CD14-positive monocyte (primary cell): ENCODE measurements at regions not wholly inside any gene's neighbourhood (a gene's known extent, or its start where the extent isn't known, plus 50 kb on each side); places are given as distances from the start of the nearest gene placed in this dataset.

ENCODE experiments used
- DNase-seq, 3 donors: peaks; one replicate each; pipeline ENCODE4 v3.0.0-alpha.2; 2011 to 2022
- H2AFZ ChIP-seq: 2 replicates; pipeline ENCODE4 v1.6.0; 2012; ENCODE audit warnings: mild to moderate bottlenecking, low read depth, low read length, inconsistent platforms; ENCODE audit not compliant: insufficient read depth, poor library complexity, severe bottlenecking
- H3K27ac ChIP-seq, 2 donors: 1 replicate in 1 of 2; 2 replicates in 1 of 2; pipeline ENCODE4 v1.5.1; 2012 to 2013; ENCODE audit warnings: low read length in 2 of 2, control low read depth in 1 of 2, inconsistent platforms in 1 of 2, low read depth in 1 of 2, mild to moderate bottlenecking in 1 of 2
- H3K27me3 ChIP-seq, 2 donors: one replicate each; pipeline versions ENCODE4 v1.6.0 to v1.6.1; 2011 to 2013; ENCODE audit warnings: low read length in 2 of 2; ENCODE audit not compliant: control insufficient read depth in 2 of 2, insufficient read depth in 2 of 2
- H3K36me3 ChIP-seq, 2 donors: replicated peaks in 1 of 2; 1 replicate in 1 of 2; 2 replicates in 1 of 2; pipeline versions ENCODE4 v1.5.1 to v1.6.1; 2012 to 2013; ENCODE audit warnings: low read length in 2 of 2, control low read depth in 1 of 2, inconsistent platforms in 1 of 2, mild to moderate bottlenecking in 1 of 2; ENCODE audit not compliant: insufficient read depth in 2 of 2, control insufficient read depth in 1 of 2
- H3K4me1 ChIP-seq, 2 donors: 1 replicate in 1 of 2; 2 replicates in 1 of 2; pipeline versions ENCODE4 v1.5.1 to v1.6.1; 2012 to 2013; ENCODE audit warnings: low read length in 2 of 2, control low read depth in 1 of 2, inconsistent platforms in 1 of 2, mild to moderate bottlenecking in 1 of 2, moderate library complexity in 1 of 2; ENCODE audit not compliant: insufficient read depth in 2 of 2, control insufficient read depth in 1 of 2
- H3K4me2 ChIP-seq: replicated peaks from 2 replicates; pipeline ENCODE3; 2012; ENCODE audit warnings: low read length, moderate library complexity, mild to moderate bottlenecking; ENCODE audit not compliant: poor library complexity, severe bottlenecking; ENCODE audit errors: extremely low read depth
- H3K4me3 ChIP-seq, 3 experiments: fragments of 200-600 bp in 1 of 3; sonication (generic) in 1 of 3; replicated peaks in 1 of 3; 1 replicate in 2 of 3; 2 replicates in 1 of 3; pipeline ENCODE4 v1.5.1; 2011 to 2013; ENCODE audit warnings: low read length in 3 of 3, mild to moderate bottlenecking in 3 of 3, control low read depth in 2 of 3, low read depth in 2 of 3, inconsistent platforms in 1 of 3, moderate library complexity in 1 of 3
- H3K79me2 ChIP-seq: 2 replicates; pipeline ENCODE4 v1.6.0; 2012; ENCODE audit warnings: mild to moderate bottlenecking, control low read depth, inconsistent platforms, low read length, moderate library complexity; ENCODE audit not compliant: insufficient read depth
- H3K9ac ChIP-seq: 2 replicates; pipeline ENCODE4 v1.6.0; 2017; ENCODE audit warnings: low read length, mild to moderate bottlenecking; ENCODE audit not compliant: insufficient read depth, poor library complexity, severe bottlenecking
- H3K9me3 ChIP-seq, 2 donors: replicated peaks in 1 of 2; 1 replicate in 1 of 2; 2 replicates in 1 of 2; pipeline versions ENCODE4 v1.5.1 to v1.6.1; 2012 to 2013; ENCODE audit warnings: low read length in 2 of 2, control low read depth in 1 of 2; ENCODE audit not compliant: control insufficient read depth in 1 of 2, insufficient read depth in 1 of 2
- H4K20me1 ChIP-seq: 2 replicates; pipeline ENCODE4 v1.6.0; 2012; ENCODE audit warnings: mild to moderate bottlenecking, low read length, control low read depth, moderate library complexity; ENCODE audit not compliant: insufficient read depth
- H3K27ac Mint-ChIP-seq, 7 donors: one replicate each; pipeline ENCODE4 v1.8.0; 2020; ENCODE audit warnings: mild to moderate bottlenecking in 7 of 7, mixed read lengths in 7 of 7, moderate library complexity in 6 of 7, inconsistent platforms in 2 of 7
- H3K27me3 Mint-ChIP-seq, 3 donors: one replicate each; pipeline ENCODE4 v1.8.0; 2021 to 2022; ENCODE audit warnings: low read depth in 3 of 3, mild to moderate bottlenecking in 3 of 3, mixed read lengths in 3 of 3, moderate library complexity in 3 of 3, inconsistent platforms in 1 of 3
- H3K36me3 Mint-ChIP-seq, 2 donors: one replicate each; pipeline ENCODE4 v1.8.0; 2020; ENCODE audit warnings: mixed read lengths in 2 of 2, inconsistent platforms in 1 of 2, mild to moderate bottlenecking in 1 of 2
- H3K4me1 Mint-ChIP-seq: one replicate; pipeline ENCODE4 v1.8.0; 2020; ENCODE audit warnings: mild to moderate bottlenecking, mixed read lengths
- H3K4me3 Mint-ChIP-seq, 2 donors: one replicate each; pipeline ENCODE4 v1.8.0; 2020; ENCODE audit warnings: mild to moderate bottlenecking in 2 of 2, mixed read lengths in 2 of 2, moderate library complexity in 1 of 2
- H3K9me3 Mint-ChIP-seq, 7 donors: one replicate each; pipeline ENCODE4 v1.8.0; 2020 to 2022; ENCODE audit warnings: mixed read lengths in 7 of 7, mild to moderate bottlenecking in 6 of 7, moderate library complexity in 6 of 7, inconsistent platforms in 2 of 7
- CTCF ChIP-seq: fragments of 200-600 bp; IDR thresholded peaks from one replicate; pipeline ENCODE4 v1.8.0; 2022; ENCODE audit warnings: antibody characterized with exemption, mild to moderate bottlenecking
- WGBS: methylation state at CpG from one replicate; pipeline ENCODE4 v1.1.5; 2013; ENCODE audit warnings: missing lambda C conversion rate; ENCODE audit not compliant: insufficient coverage; 5-methylcytosine and 5-hydroxymethylcytosine counted together
- intact Hi-C, 2 donors: fragments of 100-400 bp; cut with micrococcal nuclease; formaldehyde crosslinking; loops; one replicate each; pipeline versions ENCODE4 v1.15.0 to v1.15.1; 2023

GRCh38 chr13:100815476-100816046, 141.0 kb upstream of the TMTC4 start:
- no peak overlapping the region for H3K27ac ChIP-seq
- H3K9me3 ChIP-seq = peaks cover 0 to 5% of the 10 kb centered on the region in 2 donors
- Mint-ChIP-seq H3K4me3 (no peak overlapping the region), H3K27ac (no peak overlapping the region), H3K9me3 (peaks cover 2 to 10% (median 6%) of the 10 kb centered on the region in 7 donors), H3K27me3 (peaks cover 0 to 3% (median 0%) of the 10 kb centered on the region in 3 donors), H3K4me1 (no peaks in the 10 kb centered on the region), H3K36me3 (no peaks in the 10 kb centered on the region)
- no peaks in the 10 kb centered on the region for H3K36me3 ChIP-seq
- no peak overlapping the region for H2AFZ ChIP-seq
- no peak for TF ChIP-seq CTCF
- no peaks in the 10 kb centered on the region for H3K27me3 ChIP-seq
- no peaks in the 10 kb centered on the region for H3K4me1 ChIP-seq
- H4K20me1 ChIP-seq = no peaks in the 10 kb centered on the region
- no peak overlapping the region for H3K4me3 ChIP-seq
- intact Hi-C loops = no loop called here
- DNase-seq = no peak
- no peak overlapping the region for H3K4me2 ChIP-seq
- no peaks in the 10 kb centered on the region for H3K79me2 ChIP-seq
- WGBS = 75% methylated on average over 1 of the region's 3 CpGs
- no peak overlapping the region for H3K9ac ChIP-seq

DNA sequence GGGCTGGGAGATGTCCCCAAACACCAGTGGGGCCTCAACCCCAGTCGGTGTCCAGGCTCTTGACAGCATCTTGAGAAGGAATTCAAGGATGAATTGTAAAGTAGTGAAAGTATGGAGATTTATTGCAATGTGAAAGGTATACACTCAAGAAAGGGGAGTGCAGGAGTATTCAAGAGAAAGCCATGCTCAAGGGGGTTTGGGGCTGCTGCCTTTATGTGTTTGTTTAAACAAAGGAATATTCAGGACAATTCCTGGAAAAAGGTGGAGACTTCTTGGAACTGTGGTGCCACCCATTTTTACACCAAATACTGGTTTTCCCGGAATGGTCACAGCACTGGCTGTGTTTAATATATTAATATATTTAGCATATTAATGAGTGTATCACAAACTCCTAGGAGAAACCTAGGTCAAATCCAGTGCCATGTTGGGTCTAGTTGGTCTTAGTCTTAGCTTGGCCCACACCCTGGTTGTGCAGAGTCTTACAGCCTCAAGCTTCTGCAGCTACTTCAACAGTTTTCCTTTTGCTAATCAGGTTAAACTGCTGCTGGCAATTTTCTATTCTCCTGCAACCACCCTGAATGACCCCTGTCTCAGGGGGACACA, 138.5 kb upstream of the TMTC4 start:
- Histone ChIP-seq H3K4me2 (no peak overlapping the region), H4K20me1 (no peaks in the 10 kb centered on the region), H2AFZ (no peak overlapping the region), H3K9ac (no peak overlapping the region), H3K27ac (no peak overlapping the region), H3K79me2 (no peaks in the 10 kb centered on the region), H3K9me3 (peaks cover 0 to 5% of the 10 kb centered on the region in 2 donors), H3K4me1 (no peaks in the 10 kb centered on the region), H3K27me3 (no peaks in the 10 kb centered on the region), H3K4me3 (no peak overlapping the region), H3K36me3 (no peaks in the 10 kb centered on the region)
- no peak overlapping the region for H3K4me3 Mint-ChIP-seq
- peaks cover 0 to 5% (median 0%) of the 10 kb centered on the region in 3 donors for H3K27me3 Mint-ChIP-seq
- H3K9me3 Mint-ChIP-seq = peaks cover 0 to 12% (median 4%) of the 10 kb centered on the region in 7 donors
- intact Hi-C loops = no loop called here
- no peaks in the 10 kb centered on the region for H3K36me3 Mint-ChIP-seq
- H3K27ac Mint-ChIP-seq = no peak overlapping the region
- no peak for TF ChIP-seq CTCF
- no peak for DNase-seq
- 100% methylated on average over 1 of the region's 2 CpGs for WGBS
- no peaks in the 10 kb centered on the region for H3K4me1 Mint-ChIP-seq
